K562 (cell line): ENCODE measurements at regions not wholly inside any gene's neighbourhood (a gene's known extent, or its start where the extent isn't known, plus 50 kb on each side); places are given as distances from the start of the nearest gene placed in this dataset.

ENCODE experiments used
- CBFA2T2 ChIP-seq: fragments of 450-650 bp; conservative IDR thresholded peaks from 2 replicates; pipeline ENCODE4 v1.6.1; 2017; ENCODE audit warnings: mild to moderate bottlenecking
- GTF2B ChIP-seq: IDR thresholded peaks from 2 replicates; pipeline ENCODE4 v1.6.1; 2011; ENCODE audit not compliant: insufficient read length; ENCODE audit errors: extremely low read depth
- KDM1A ChIP-seq, 2 experiments: fragments of 450-650 bp; IDR thresholded peaks; 2 replicates each; pipeline ENCODE4 v1.6.1; 2016; ENCODE audit warnings: mild to moderate bottlenecking in 2 of 2
- MLLT1 ChIP-seq, 2 experiments: fragments of 450-650 bp; IDR thresholded peaks; 2 replicates each; pipeline ENCODE4 v1.6.1; 2016
- NELFE ChIP-seq: IDR thresholded peaks from 2 replicates; pipeline ENCODE4 v1.6.1; 2011; ENCODE audit warnings: mild to moderate bottlenecking; ENCODE audit not compliant: insufficient read depth, insufficient read length
- PCBP1 ChIP-seq: fragments of 200-400 bp; formaldehyde crosslinking; IDR thresholded peaks from 2 replicates; pipeline ENCODE4 v1.6.1; 2018; ENCODE audit warnings: mild to moderate bottlenecking, low read depth, low read length; ENCODE audit not compliant: poor library complexity, severe bottlenecking
- SOX6 ChIP-seq: fragments of 450-650 bp; IDR thresholded peaks from 2 replicates; pipeline ENCODE4 v1.6.1; 2014; ENCODE audit warnings: mild to moderate bottlenecking
- TEAD1 ChIP-seq, 2 experiments: fragments of 450-650 bp in 1 of 2; sonication (generic) in 1 of 2; formaldehyde crosslinking; IDR thresholded peaks; 2 replicates each; pipeline versions ENCODE4 v1.4.0 to v1.8.0; 2020 to 2022; ENCODE audit warnings: mild to moderate bottlenecking in 2 of 2, missing genetic modification reagents in 1 of 2
- THRAP3 ChIP-seq: fragments of 450-650 bp; IDR thresholded peaks from 2 replicates; pipeline ENCODE4 v1.6.1; 2016; ENCODE audit warnings: mild to moderate bottlenecking, inconsistent platforms, borderline replicate concordance
- ZBTB40 ChIP-seq, 2 experiments: fragments of 450-650 bp in 1 of 2; sonication (generic) in 1 of 2; formaldehyde crosslinking in 1 of 2; IDR thresholded peaks; 2 replicates each; pipeline versions ENCODE4 v1.7.1 to v1.9.0; 2016 to 2022; ENCODE audit warnings: inconsistent platforms in 1 of 2, mild to moderate bottlenecking in 1 of 2, missing genetic modification reagents in 1 of 2
- ZNF174 ChIP-seq: fragments of 250-450 bp; sonication (Bioruptor Pico); IDR thresholded peaks from 2 replicates; pipeline ENCODE4 v1.4.0; 2020; ENCODE audit warnings: mild to moderate bottlenecking
- ZNF282 ChIP-seq: sonication (generic); formaldehyde crosslinking; IDR thresholded peaks from 2 replicates; pipeline ENCODE4 v1.8.1; 2023; ENCODE audit warnings: missing genetic modification reagents

- peak; percentile 54 to 60; a peak in 3 of 4 replicates for TF ChIP-seq KDM1A (IDR thresholded peaks at IDR 0.05)
- TF ChIP-seq ZNF282 (CRISPR knock-in tag) = no peak
- TF ChIP-seq TEAD1 (CRISPR knock-in tag; IDR thresholded peaks at IDR 0.05) = peak in 1 of 2 experiments; percentile 37; a peak in 1 of 4 replicates
- 0 out of 4 replicates have a peak, but pooled peaks of 1 of the 2 experiments have one; percentile 31 for TF ChIP-seq MLLT1 (IDR thresholded peaks at IDR 0.05)
- no peak for TF ChIP-seq ZNF174 (CRISPR knock-in tag)
- TF ChIP-seq SOX6 = 0 out of 2 replicates have a peak, but pooled peaks have one; percentile 20
- TF ChIP-seq GTF2B = no peak
- TF ChIP-seq PCBP1 = no peak
- TF ChIP-seq ZBTB40 (IDR thresholded peaks at IDR 0.05) = peak; percentile 78
- TF ChIP-seq ZBTB40 (CRISPR knock-in tag; IDR thresholded peaks at IDR 0.05) = peak; percentile 61; the same call in 1 of the 2 replicates
- no peak for TF ChIP-seq NELFE
- TF ChIP-seq THRAP3 = no peak
- TF ChIP-seq CBFA2T2 = peak; percentile 57; the same call in 1 of the 2 replicates
These were observed 127.9 kb upstream of the FER start (continued) for GRCh38 chr5:108619815-108620214.
